GM23248 (cell line): ENCODE measurements at regions not wholly inside any gene's neighbourhood (a gene's known extent, or its start where the extent isn't known, plus 50 kb on each side); places are given as distances from the start of the nearest gene placed in this dataset.

Experiments used
- EZH2 ChIP-seq: fragments of 200-600 bp; sonication (generic); IDR thresholded peaks from 2 replicates; pipeline ENCODE4 v1.6.1; 2018; ENCODE audit warnings: antibody characterized with exemption, mild to moderate bottlenecking; ENCODE audit not compliant: insufficient read depth, poor library complexity, severe bottlenecking
- EZH2phosphoT487 ChIP-seq: fragments of 200-600 bp; sonication (generic); IDR thresholded peaks from 2 replicates; pipeline ENCODE4 v1.6.1; 2018; ENCODE audit warnings: antibody characterized with exemption, moderate library complexity, mild to moderate bottlenecking, low read depth; ENCODE audit not compliant: insufficient read depth

DNA sequence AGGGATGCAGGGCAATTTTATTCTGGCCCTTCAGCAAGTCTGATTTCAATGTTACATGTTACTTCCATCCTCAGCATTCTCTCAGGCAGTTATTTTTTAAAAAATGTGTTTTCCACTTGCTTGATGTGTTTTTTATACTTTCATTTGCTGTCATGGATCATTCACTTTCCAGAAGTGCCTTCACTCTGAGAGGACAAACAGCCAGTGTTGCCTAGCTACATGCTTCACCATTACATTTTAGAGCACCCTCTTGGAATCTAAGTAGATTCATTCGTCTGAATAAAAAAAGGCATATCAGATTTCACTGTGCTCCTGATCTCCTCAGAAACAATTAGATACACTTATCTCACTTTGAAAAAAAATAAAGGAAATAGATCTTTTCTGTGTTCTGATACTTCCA, 93.6 kb upstream of the POU1F1 start:
- no peak for TF ChIP-seq EZH2
- TF ChIP-seq EZH2phosphoT487, result no peak
